ENCODE measurements at regions not wholly inside any gene's neighbourhood (a gene's known extent, or its start where the extent isn't known, plus 50 kb on each side); places are given as distances from the start of the nearest gene placed in this dataset.

GRCh38 chr18:42412281-42412680 is 457.2 kb downstream of the PIK3C3 start:
- DNase-seq (ENCODE audit: low read depth, low spot score), result no peak
- H3K4me1 ChIP-seq (ENCODE audit: control insufficient read depth, extremely low read depth, insufficient read depth, low read length), result no peaks in the 10 kb centered on the region
- H3K9me3 ChIP-seq (ENCODE audit: control insufficient read depth, low read depth, low read length), result no peaks in the 10 kb centered on the region
- FAIRE-seq, result no peak
- no peak overlapping the region for H3K9ac ChIP-seq (ENCODE audit: control insufficient read depth, extremely low read depth, insufficient read depth, low read length)
- no peaks in the 10 kb centered on the region for H3K36me3 ChIP-seq (ENCODE audit: control insufficient read depth in 2 of 2, extremely low read depth in 1 of 2, insufficient read depth in 2 of 2, low read length in 2 of 2)
- H3K4me3 ChIP-seq (ENCODE audit: control insufficient read depth in 2 of 3, extremely low read depth in 1 of 3, insufficient read depth in 2 of 3, low read depth in 1 of 3, low read length in 3 of 3), result no peak overlapping the region
- H3K27me3 ChIP-seq (ENCODE audit: control insufficient read depth, extremely low read depth, insufficient read depth, low read length), result no peaks in the 10 kb centered on the region
- no peak overlapping the region for H2AFZ ChIP-seq (ENCODE audit: control insufficient read depth, low read length)
- no peaks in the 10 kb centered on the region for H3K79me2 ChIP-seq (ENCODE audit: control insufficient read depth, insufficient read depth, low read length)
- TF ChIP-seq, protein P1, sequence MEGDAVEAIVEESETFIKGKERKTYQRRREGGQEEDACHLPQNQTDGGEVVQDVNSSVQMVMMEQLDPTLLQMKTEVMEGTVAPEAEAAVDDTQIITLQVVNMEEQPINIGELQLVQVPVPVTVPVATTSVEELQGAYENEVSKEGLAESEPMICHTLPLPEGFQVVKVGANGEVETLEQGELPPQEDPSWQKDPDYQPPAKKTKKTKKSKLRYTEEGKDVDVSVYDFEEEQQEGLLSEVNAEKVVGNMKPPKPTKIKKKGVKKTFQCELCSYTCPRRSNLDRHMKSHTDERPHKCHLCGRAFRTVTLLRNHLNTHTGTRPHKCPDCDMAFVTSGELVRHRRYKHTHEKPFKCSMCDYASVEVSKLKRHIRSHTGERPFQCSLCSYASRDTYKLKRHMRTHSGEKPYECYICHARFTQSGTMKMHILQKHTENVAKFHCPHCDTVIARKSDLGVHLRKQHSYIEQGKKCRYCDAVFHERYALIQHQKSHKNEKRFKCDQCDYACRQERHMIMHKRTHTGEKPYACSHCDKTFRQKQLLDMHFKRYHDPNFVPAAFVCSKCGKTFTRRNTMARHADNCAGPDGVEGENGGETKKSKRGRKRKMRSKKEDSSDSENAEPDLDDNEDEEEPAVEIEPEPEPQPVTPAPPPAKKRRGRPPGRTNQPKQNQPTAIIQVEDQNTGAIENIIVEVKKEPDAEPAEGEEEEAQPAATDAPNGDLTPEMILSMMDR (optimal IDR thresholded peaks at IDR 0.05 in 1 of 3, IDR thresholded peaks at IDR 0.05 in 1 of 3, conservative IDR thresholded peaks at IDR 0.05 in 1 of 3; ENCODE audit: extremely low read depth in 1 of 3, insufficient read depth in 2 of 3, low read length in 3 of 3), result no peak
- TF ChIP-seq EZH2 (IDR thresholded peaks at IDR 0.05; ENCODE audit: low read length), result no peak
- no peak overlapping the region for H3K27ac ChIP-seq (ENCODE audit: control insufficient read depth, insufficient read depth, low read length)
- H3K4me2 ChIP-seq (ENCODE audit: control insufficient read depth, extremely low read depth, insufficient read depth, low read depth, low read length), result no peak overlapping the region
- H4K20me1 ChIP-seq (ENCODE audit: control insufficient read depth, extremely low read depth, insufficient read depth, low read length), result no peaks in the 10 kb centered on the region
- H3K9me1 ChIP-seq (ENCODE audit: control insufficient read depth, extremely low read depth, insufficient read depth, low read length), result no peaks in the 10 kb centered on the region
- dilution Hi-C loops (cut with MboI; ENCODE audit: extremely low pct_ligation_motif_present, low sequenced_read_pairs), result no loop called here

DNA sequence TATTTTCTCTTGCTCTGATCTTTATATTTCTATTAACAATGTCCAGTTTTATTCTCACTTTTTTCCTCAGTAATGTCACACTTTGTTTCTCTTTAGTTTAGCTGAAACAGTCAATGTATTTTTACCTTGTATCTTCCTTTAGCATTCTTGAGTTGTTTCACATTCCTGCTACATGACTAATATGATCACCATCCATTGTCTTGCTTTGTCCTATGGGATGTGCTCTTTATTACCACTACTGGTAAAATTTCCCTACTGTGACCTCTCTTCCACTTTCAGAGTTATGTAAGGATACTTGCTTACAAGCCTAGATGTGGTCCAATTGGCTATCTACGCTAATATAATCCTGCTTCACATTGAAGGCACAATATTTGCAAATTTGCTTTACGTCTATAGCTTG is 457.9 kb downstream of the PIK3C3 start:
- Histone ChIP-seq H3K4me3 (ENCODE audit: control insufficient read depth in 2 of 3, extremely low read depth in 1 of 3, insufficient read depth in 2 of 3, low read depth in 1 of 3, low read length in 3 of 3) (no peak overlapping the region), H3K79me2 (ENCODE audit: control insufficient read depth, insufficient read depth, low read length) (no peaks in the 10 kb centered on the region), H3K9ac (ENCODE audit: control insufficient read depth, extremely low read depth, insufficient read depth, low read length) (no peak overlapping the region), H4K20me1 (ENCODE audit: control insufficient read depth, extremely low read depth, insufficient read depth, low read length) (no peaks in the 10 kb centered on the region), H3K9me1 (ENCODE audit: control insufficient read depth, extremely low read depth, insufficient read depth, low read length) (no peaks in the 10 kb centered on the region), H3K4me1 (ENCODE audit: control insufficient read depth, extremely low read depth, insufficient read depth, low read length) (no peaks in the 10 kb centered on the region), H2AFZ (ENCODE audit: control insufficient read depth, low read length) (no peak overlapping the region), H3K27ac (ENCODE audit: control insufficient read depth, insufficient read depth, low read length) (no peak overlapping the region), H3K9me3 (ENCODE audit: control insufficient read depth, low read depth, low read length) (no peaks in the 10 kb centered on the region), H3K27me3 (ENCODE audit: control insufficient read depth, extremely low read depth, insufficient read depth, low read length) (no peaks in the 10 kb centered on the region), H3K36me3 (ENCODE audit: control insufficient read depth in 2 of 2, extremely low read depth in 1 of 2, insufficient read depth in 2 of 2, low read length in 2 of 2) (no peaks in the 10 kb centered on the region), H3K4me2 (ENCODE audit: control insufficient read depth, extremely low read depth, insufficient read depth, low read depth, low read length) (no peak overlapping the region)
- TF ChIP-seq, protein P1 (optimal IDR thresholded peaks at IDR 0.05 in 1 of 3, IDR thresholded peaks at IDR 0.05 in 1 of 3, conservative IDR thresholded peaks at IDR 0.05 in 1 of 3; ENCODE audit: extremely low read depth in 1 of 3, insufficient read depth in 2 of 3, low read length in 3 of 3), result no peak
- no peak for TF ChIP-seq EZH2 (IDR thresholded peaks at IDR 0.05; ENCODE audit: low read length)
- dilution Hi-C loops (cut with MboI; ENCODE audit: extremely low pct_ligation_motif_present, low sequenced_read_pairs), result no loop called here
- FAIRE-seq (no peak), DNase-seq (ENCODE audit: low read depth, low spot score) (no peak)
